GM13976 (cell line): ENCODE measurements at regions not wholly inside any gene's neighbourhood (a gene's known extent, or its start where the extent isn't known, plus 50 kb on each side); places are given as distances from the start of the nearest gene placed in this dataset.

ENCODE experiments used
- DNase-seq: peaks from one replicate; pipeline ENCODE4 v3.0.0; 2012; ENCODE audit warnings: low spot score
- CTCF ChIP-seq: IDR thresholded peaks from 2 replicates; pipeline ENCODE4 v1.5.1; 2012; ENCODE audit warnings: borderline replicate concordance, mild to moderate bottlenecking; ENCODE audit not compliant: insufficient read depth; ENCODE audit errors: extremely low read depth, missing control alignments, control extremely low read depth
- in situ Hi-C: fragments of 300-500 bp; cut with MboI; formaldehyde crosslinking; loops from one replicate; pipeline ENCODE4 v1.12.0; 2022; ENCODE audit warnings: low sequenced_read_pairs, mixed read lengths, inconsistent platforms; ENCODE audit not compliant: unreplicated experiment

- in situ Hi-C loops, result no loop called here
- no peak for DNase-seq
- TF ChIP-seq CTCF, result no peak
These were observed 115.8 kb downstream of the ETNK1 start for GRCh38 chr12:22740656-22741355.

DNA sequence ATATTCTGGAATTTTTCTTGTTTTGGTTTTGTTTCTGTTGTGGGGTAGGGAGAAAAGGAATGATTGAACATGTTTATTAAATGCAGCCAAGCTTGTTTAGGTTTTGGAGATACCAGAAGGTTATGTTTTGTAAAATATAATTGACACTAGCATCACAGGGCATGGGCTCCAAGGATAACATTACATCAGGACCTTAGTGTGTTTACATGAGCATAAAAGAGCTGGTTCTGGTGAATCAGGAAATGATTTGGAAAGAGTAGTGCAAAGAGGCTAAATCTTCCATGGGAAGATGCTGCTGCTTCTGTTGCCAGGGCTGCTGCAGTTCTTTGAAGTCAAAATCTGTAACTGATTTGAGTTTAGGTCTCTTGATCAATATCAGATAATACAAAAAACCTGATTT, 118.7 kb downstream of the ETNK1 start:
- no peak for TF ChIP-seq CTCF
- DNase-seq, result no peak
- in situ Hi-C loops, result no loop called here

GRCh38 chr12:22744197-22744596, 119.2 kb downstream of the ETNK1 start:
- TF ChIP-seq CTCF, result no peak
- DNase-seq, result no peak
- in situ Hi-C loops, result no loop called here

DNA sequence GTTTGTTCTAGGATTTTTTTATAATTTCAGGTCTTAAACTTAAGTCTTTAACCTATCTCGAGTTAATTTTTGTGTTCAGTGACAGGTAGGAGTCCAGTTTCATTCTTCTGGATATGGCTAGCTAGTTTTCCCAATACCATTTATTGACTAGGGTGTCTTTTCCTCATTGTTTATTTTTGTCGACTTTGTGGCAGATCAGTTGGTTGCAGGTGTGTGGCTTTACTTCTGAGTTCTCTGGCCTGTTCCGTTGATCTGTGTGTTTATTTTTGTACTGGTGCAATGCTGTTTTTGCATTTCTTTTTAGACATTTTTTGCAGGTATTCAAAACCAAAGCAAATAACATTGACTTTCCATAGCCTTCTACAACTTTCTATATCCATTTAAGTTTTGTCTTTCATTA, 121.7 kb downstream of the ETNK1 start:
- no peak for TF ChIP-seq CTCF
- no peak for DNase-seq
- in situ Hi-C loops, result no loop called here

DNA sequence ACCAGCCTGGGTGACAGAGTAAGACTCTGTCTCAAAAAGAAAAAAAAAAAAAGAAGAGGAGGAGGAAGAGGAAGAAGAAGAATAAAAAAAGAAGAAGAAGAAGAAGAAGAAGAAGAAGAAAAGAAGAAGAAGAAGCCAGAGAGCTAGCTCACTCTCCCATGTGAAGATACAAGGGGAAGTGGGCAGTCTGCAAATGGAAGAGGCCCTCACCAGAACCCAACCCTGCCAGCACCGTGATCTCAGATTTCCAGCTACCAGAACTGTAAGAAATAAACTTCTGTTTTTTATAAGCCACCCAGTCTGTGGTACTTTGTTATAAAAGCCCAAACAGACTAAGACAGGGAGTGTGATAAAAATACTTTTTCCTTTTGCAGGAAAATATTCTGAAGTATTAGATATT, 130.7 kb downstream of the ETNK1 start:
- DNase-seq, result no peak
- in situ Hi-C loops, result no loop called here
- TF ChIP-seq CTCF, result no peak

DNA sequence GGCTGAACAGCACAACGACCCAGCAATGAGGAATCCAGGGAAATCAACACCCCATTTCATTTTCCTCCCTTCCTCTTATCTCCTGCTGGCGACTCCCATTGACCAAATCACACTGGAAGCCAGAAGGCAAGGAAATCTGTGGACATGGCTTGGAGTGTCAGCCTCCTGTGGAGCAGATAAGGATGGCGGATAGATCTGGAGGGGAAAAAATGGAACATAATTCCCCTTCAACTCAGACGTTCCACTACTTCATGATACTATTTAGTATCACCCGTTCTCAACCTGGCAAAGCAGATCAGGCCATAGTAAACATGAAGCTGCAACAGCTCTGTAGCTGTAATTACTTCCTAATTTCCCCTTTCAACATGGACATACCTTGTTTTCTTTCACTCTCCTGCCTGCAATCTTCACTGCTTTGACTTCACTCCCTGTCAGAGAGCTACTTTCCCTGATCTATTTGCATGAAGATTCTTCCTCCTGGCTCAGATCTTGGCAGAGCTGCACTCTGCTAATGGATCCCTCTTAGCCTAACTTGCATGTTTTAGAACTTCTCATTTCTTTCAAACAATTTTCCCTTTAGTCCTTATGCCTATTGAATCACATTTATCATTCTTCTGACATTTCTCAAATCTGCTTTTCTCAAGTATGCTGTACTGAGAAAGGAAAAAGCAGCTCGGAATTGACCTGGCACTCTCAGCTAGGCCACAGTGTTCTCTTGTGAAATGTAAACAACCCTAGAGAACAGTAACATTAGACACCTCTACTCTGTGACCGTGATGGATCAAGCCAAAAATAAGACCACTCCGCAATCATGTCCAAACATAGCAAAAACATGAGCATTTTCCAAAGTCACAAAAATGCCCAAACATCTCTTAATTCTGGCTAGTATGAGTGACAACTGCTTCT, 135.1 kb downstream of the ETNK1 start:
- DNase-seq, result no peak
- in situ Hi-C loops, result no loop called here
- TF ChIP-seq CTCF, result no peak
